Duodenal mucosa (tissue), 2 donors: ENCODE measurements at regions not wholly inside any gene's neighbourhood (a gene's known extent, or its start where the extent isn't known, plus 50 kb on each side); places are given as distances from the start of the nearest gene placed in this dataset.
"Not testable (repeated sequence)": the region's sequence is repeated elsewhere in the genome, so short reads cannot be mapped to it uniquely, and the experiment has no call there.

ENCODE experiments used
- H3K27ac ChIP-seq: one replicate; pipeline ENCODE4 v1.7.0; 2013; ENCODE audit warnings: low read depth, low read length
- H3K27me3 ChIP-seq, 2 donors: one replicate each; pipeline ENCODE4 v1.7.0; 2013; ENCODE audit warnings: low read length in 2 of 2, control low read depth in 1 of 2; ENCODE audit not compliant: insufficient read depth in 2 of 2, control insufficient read depth in 1 of 2
- H3K36me3 ChIP-seq, 2 donors: one replicate each; pipeline ENCODE4 v1.7.0; 2013; ENCODE audit warnings: low read length in 2 of 2, control low read depth in 1 of 2; ENCODE audit not compliant: insufficient read depth in 2 of 2, control insufficient read depth in 1 of 2
- H3K4me1 ChIP-seq, 2 donors: one replicate each; pipeline ENCODE4 v1.7.0; 2013; ENCODE audit warnings: low read length in 2 of 2, control low read depth in 1 of 2; ENCODE audit not compliant: insufficient read depth in 2 of 2, control insufficient read depth in 1 of 2
- H3K4me3 ChIP-seq, 2 donors: one replicate each; pipeline ENCODE4 v1.7.0; 2013; ENCODE audit warnings: low read length in 2 of 2, low read depth in 1 of 2
- H3K9ac ChIP-seq, 2 donors: one replicate each; pipeline ENCODE4 v1.7.0; 2013; ENCODE audit warnings: low read length in 2 of 2, low read depth in 1 of 2
- H3K9me3 ChIP-seq, 2 donors: one replicate each; pipeline ENCODE4 v1.7.0; 2013; ENCODE audit warnings: low read length in 2 of 2, control low read depth in 1 of 2; ENCODE audit not compliant: control insufficient read depth in 1 of 2

DNA sequence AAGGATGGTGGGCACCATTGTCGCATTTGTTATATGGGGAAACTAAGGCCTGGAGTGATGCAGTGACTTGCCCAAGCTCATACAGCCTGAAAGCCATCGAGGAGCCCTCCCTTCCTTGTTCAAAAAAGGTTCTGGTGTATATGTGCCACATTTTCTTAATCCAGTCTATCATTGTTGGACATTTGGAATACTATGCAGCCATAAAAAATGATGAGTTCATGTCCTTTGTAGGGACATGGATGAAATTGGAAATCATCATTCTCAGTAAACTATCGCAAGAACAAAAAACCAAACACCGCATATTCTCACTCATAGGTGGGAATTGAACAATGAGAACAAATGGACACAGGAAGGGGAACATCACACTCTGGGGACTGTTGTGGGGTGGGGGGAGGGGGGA, 191.4 kb downstream of the MN1 start:
- H3K27ac ChIP-seq, H3K4me1 ChIP-seq, H3K4me3 ChIP-seq, H3K9ac ChIP-seq, H3K9me3 ChIP-seq, H3K36me3 ChIP-seq: not testable (repeated sequence)
- peaks cover 19 to 20% of the 10 kb centered on the region in 2 donors for H3K27me3 ChIP-seq

DNA sequence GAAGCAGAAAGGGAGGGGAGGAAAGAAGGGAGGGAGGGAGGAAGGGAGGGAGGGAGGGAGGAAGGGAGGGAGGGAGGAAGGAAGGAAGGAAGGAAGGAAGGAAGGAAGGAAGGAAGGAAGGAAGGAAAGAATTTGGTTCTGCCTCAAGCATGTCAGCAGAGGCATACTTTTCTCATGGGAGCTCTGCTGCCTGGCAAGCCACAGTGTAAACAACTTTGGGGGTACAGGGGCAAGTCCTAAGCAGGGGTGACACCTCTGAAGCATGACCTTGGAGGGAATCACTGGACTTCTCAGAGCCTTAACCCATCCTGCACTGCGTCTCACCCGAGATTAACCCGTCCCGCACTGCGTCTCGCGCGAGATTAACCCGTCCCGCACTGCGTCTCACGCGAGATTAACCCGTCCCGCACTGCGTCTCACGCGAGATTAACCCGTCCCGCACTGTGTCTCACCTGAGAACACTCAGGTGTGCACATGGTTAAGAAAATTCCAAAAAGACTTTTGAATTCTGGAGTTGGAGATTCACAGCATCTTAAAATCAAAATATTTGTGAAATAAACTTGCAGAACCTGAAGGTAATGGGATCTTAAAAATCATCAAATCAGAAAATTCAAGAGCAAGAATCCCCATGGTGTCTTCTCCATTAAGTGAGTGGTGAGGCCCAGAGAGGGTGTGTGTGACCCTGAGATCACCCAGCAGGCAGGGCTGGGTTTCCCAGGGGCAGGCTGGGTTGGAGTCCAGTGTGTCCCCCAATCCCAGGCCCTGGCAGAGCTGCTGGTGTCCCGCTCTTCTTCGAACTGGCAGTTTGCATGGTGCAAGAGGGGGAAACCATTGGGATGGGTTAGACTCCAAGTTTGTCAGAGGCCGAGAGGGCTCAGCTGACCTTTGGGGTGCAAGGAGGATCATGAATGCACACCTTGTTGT, 190.4 kb downstream of the MN1 start:
- Histone ChIP-seq H3K4me1 (no peaks in the 10 kb centered on the region), H3K9me3 (no peaks in the 10 kb centered on the region), H3K27me3 (peaks cover 20 to 22% of the 10 kb centered on the region in 2 donors), H3K9ac (no peak overlapping the region), H3K4me3 (no peak overlapping the region), H3K27ac (no peak overlapping the region), H3K36me3 (no peaks in the 10 kb centered on the region)

DNA sequence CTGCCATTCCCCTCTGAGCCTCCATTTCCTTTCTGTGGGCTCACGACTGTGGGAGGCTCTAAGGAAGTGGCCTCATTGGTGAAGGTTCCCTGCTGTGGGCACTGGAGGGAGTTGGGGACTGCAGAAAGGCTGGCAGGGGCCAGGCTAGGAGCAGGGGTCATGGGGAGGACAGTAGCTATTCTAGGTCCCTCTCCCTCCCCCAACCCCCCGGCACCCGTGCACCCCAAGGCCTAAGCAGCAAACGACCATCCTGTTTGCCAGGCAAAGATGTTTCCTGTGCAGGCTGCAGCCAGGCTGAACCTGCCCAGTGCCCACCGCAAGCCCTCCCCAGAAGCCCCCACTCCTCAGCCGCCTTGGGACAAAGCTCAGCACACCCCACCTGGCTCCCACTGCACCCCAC, 189.4 kb downstream of the MN1 start:
- H3K36me3 ChIP-seq = no peaks in the 10 kb centered on the region
- peaks cover 20 to 25% of the 10 kb centered on the region in 2 donors for H3K27me3 ChIP-seq
- no peaks in the 10 kb centered on the region for H3K4me1 ChIP-seq
- no peak overlapping the region for H3K9ac ChIP-seq
- no peaks in the 10 kb centered on the region for H3K9me3 ChIP-seq
- H3K27ac ChIP-seq = no peak overlapping the region
- no peak overlapping the region for H3K4me3 ChIP-seq

DNA sequence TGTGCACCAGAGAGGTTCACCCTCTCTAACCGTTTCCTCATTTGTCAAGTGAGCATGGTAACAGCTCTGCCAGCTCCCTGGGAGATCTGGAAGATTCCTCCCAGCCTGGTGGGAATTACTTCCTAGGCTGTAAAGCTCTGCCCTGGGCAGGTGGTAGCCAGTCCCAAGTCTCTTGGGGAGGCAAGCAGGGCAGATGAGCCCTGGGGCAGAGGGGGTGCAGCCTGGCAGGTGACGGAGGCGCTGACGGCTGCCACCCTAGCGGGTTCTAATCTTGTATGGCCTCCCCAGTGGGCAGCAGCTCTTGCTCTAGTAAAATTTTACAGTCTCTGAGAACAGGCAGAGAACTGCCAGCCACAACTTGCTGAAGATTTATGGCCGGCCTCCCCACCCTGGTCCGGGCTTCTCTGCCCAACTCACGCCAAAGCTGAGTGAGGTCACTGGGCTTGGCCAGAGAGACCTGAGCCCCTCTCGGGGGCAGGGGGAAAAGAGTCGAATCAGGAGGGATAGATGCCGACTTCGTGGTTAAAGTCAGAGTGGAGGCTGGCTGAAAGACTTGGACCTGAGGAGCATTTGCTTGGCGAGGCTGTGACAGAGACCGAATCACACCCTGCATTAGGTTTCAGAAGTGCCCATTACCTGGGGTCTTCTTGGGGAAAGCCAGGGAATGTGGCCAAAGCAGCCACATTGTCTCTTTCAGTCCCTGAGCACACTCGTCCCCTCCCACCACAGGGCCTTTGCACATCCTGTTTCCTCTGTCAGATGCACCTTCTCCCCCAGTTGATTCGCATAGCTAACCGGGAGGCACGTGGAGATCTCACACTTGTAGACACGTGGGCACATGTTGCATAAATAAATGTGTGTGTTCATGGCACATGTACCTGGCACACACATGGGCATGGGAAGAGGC, 188.2 kb downstream of the MN1 start:
- H3K9me3 ChIP-seq = no peaks in the 10 kb centered on the region
- H3K27me3 ChIP-seq = peaks cover 20 to 25% of the 10 kb centered on the region in 2 donors
- H3K4me1 ChIP-seq = no peaks in the 10 kb centered on the region
- no peak overlapping the region for H3K9ac ChIP-seq
- no peaks in the 10 kb centered on the region for H3K36me3 ChIP-seq
- H3K27ac ChIP-seq = no peak overlapping the region
- H3K4me3 ChIP-seq = no peak overlapping the region

DNA sequence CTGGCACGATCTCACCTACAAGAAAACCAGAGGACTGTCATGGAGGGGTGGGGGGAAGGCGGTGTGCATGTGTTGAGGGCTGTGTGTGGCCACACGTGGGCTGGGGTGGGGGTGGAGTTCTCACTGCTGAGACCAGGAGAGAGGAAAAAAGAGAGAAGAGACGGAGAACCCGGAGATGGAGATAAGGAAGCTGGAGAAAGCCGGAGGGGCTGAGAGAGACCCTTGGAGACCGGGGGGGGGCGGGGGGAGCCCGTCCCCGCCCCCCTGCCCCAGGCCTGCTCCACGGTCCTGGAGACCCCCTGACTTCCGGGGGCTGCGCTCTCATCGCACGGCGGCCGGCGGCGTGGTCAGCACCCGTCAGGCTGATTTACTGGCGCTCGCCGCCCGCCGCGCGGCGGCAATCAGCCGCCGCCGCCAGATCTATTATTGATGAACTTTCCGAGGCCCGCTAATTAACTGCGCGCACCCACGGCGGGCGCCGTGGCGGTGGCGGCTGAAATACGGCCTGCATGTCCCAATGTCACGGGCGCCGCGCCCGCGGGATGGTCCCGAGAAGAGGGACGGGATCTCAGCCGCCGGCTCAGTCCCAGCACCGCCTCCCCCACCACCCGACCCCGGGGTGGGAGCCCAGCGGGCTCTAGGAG, 187.4 kb downstream of the MN1 start:
- no peak overlapping the region for H3K27ac ChIP-seq
- no peaks in the 10 kb centered on the region for H3K4me1 ChIP-seq
- no peaks in the 10 kb centered on the region for H3K9me3 ChIP-seq
- H3K36me3 ChIP-seq = no peaks in the 10 kb centered on the region
- no peak overlapping the region for H3K9ac ChIP-seq
- H3K27me3 ChIP-seq = peaks cover 20 to 25% of the 10 kb centered on the region in 2 donors
- H3K4me3 ChIP-seq = no peak overlapping the region

DNA sequence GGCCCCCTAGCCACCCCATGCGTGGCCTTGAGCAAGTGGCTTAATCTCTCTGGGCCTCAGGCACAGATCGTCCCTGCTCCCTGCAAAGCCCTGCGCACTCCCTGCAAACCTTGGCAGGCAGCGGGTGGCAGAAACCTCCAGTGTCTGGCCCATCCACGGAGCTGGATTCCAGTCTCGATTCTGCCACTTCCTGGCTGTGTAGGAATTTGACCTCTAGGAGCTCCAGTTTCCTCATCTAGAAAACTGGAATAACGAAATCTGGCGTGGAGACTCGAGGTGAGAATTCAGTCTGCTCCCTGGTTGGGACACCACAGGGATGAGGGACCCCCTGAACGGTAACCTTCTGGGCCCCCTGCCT, 186.9 kb downstream of the MN1 start:
- Histone ChIP-seq H3K4me1 (no peaks in the 10 kb centered on the region), H3K27me3 (peaks cover 20 to 25% of the 10 kb centered on the region in 2 donors), H3K27ac (no peak overlapping the region), H3K36me3 (no peaks in the 10 kb centered on the region), H3K9ac (no peak overlapping the region), H3K9me3 (no peaks in the 10 kb centered on the region), H3K4me3 (no peak overlapping the region)

DNA sequence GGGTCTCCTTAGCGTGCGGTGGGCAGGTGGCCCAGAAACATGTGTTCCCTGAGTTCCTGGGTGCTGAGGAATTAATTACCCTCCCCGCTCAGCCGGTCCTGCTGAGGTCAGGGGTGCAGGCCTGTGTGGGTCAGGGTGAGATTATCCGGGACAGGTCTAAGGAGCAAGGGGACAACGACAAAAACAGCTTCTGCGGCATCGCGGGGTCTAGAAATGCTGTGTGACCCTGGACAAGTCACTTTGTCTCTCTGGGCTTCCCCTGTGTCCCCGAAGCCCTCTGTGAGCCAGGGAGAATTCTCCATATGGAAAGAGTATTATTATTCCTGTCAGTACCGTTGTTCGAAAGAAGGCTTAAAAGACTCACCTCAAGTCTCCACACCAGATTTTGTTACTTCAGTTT, 186.1 kb downstream of the MN1 start:
- H3K9ac ChIP-seq = no peak overlapping the region
- H3K4me3 ChIP-seq = no peak overlapping the region
- H3K27me3 ChIP-seq = peaks cover 20 to 25% of the 10 kb centered on the region in 2 donors
- no peaks in the 10 kb centered on the region for H3K36me3 ChIP-seq
- H3K9me3 ChIP-seq = no peaks in the 10 kb centered on the region
- no peak overlapping the region for H3K27ac ChIP-seq
- H3K4me1 ChIP-seq = no peaks in the 10 kb centered on the region

DNA sequence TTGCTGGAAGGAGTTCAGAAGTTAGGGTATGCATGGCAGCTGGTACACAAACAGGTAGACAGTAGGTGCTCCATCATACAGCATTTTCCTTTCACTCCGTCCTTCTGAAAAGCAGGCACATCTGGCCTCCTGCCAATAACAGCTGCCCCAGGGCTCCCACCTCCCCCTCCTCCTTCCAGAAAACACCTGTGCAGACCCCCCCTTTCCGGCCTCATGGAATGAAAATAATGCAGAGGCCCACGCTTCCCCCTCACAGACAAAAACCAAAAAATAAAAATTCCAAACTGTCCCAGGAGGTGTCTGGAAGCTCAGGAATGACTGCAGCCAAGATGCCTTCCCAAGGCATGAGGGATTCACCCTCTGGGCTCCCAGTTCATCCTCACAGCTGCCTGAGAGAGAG, 185.5 kb downstream of the MN1 start:
- no peak overlapping the region for H3K4me3 ChIP-seq
- no peaks in the 10 kb centered on the region for H3K9me3 ChIP-seq
- H3K9ac ChIP-seq = no peak overlapping the region

DNA sequence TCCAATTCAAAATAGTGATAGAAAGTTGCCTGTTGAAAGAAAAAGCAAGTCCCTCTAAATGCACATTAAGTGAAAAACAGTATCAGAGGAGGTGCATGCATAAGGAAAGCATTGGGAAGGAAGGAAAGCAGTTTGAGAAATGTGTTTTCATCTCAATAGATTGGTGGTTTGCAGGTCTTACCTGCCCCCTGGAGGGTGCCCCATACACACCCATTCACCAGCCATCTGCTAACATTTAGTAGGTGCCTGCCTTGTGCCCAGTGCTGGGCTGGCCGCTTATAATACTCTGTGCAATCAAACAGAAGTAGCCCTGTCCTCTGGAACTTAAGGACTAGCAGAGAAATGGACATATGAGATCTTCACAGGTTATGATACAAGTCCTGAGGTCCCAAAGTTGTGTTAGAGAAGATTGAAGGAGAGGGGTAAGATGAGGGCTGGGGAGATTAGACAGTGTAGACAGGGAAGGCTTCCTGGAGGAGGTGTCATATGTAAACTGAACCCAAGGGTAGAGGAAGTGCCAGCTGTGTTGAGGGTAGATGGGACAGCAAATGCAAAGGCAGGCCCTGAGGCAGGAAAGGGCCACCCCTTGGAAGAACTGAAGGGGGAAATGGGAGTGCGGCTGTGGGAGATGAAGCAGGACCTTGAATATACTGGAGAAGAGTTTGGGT, 184.2 kb downstream of the MN1 start:
- H3K36me3 ChIP-seq = no peaks in the 10 kb centered on the region
- no peak overlapping the region for H3K27ac ChIP-seq
- peaks cover 20 to 24% of the 10 kb centered on the region in 2 donors for H3K27me3 ChIP-seq
- H3K9ac ChIP-seq = no peak overlapping the region
- H3K4me3 ChIP-seq = no peak overlapping the region
- H3K9me3 ChIP-seq = no peaks in the 10 kb centered on the region
- no peaks in the 10 kb centered on the region for H3K4me1 ChIP-seq

More for the DNA sequence above, 185.5 kb downstream of the MN1 start:
- H3K27me3 ChIP-seq = peaks cover 20 to 25% of the 10 kb centered on the region in 2 donors
- H3K36me3 ChIP-seq = no peaks in the 10 kb centered on the region
- H3K4me1 ChIP-seq = no peaks in the 10 kb centered on the region
- H3K27ac ChIP-seq = no peak overlapping the region
